ENCODE measurements at regions not wholly inside any gene's neighbourhood (a gene's known extent, or its start where the extent isn't known, plus 50 kb on each side); places are given as distances from the start of the nearest gene placed in this dataset.
A peak's percentile ranks its signal among the peaks of the same experiment; 100 is the strongest.

DNA sequence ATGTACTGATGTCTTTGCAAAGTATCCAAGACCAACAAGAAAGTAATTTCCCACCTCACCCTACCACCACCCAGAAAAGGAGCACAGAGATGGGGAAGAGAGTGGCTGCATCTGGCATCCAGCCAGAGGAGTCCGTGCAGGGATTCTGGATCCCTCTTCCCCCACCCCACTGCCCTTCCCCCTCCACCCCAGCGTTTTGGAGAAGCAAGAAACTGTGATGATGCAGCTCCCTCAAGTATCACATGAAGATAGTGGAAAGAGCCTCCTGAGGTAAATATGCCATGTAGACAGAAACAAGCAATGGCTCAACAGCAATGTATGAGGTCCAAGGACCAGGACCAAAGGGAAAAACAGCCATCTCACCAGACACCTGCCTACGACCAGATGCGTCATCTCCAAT lies 153.8 kb downstream of the DEPDC1B start:
- peaks cover 0 to 17% (median 3%) of the 10 kb centered on the region in 5 donors for H3K4me1 ChIP-seq (ENCODE audit: control insufficient read depth in 5 of 5, insufficient read depth in 5 of 5, low read length in 5 of 5)
- ATAC-seq (ENCODE audit: insufficient read depth, low FRiP score) (no peak), DNase-seq (no peak)
- no peak overlapping the region for H3K9ac ChIP-seq (ENCODE audit: insufficient read depth in 1 of 2, low read length in 2 of 2)
- no peaks in the 10 kb centered on the region for H3K27me3 ChIP-seq (ENCODE audit: control insufficient read depth in 3 of 3, insufficient read depth in 3 of 3, low read length in 2 of 3)
- H3K4me3 ChIP-seq, result no peak overlapping the region
- H3K27ac ChIP-seq (ENCODE audit: low read depth in 1 of 2, low read length in 1 of 2), result no peak overlapping the region
- WGBS, 2 donors, result 51 to 52% methylated on average over 4 of the region's 4 CpGs
- TF ChIP-seq, protein P1, sequence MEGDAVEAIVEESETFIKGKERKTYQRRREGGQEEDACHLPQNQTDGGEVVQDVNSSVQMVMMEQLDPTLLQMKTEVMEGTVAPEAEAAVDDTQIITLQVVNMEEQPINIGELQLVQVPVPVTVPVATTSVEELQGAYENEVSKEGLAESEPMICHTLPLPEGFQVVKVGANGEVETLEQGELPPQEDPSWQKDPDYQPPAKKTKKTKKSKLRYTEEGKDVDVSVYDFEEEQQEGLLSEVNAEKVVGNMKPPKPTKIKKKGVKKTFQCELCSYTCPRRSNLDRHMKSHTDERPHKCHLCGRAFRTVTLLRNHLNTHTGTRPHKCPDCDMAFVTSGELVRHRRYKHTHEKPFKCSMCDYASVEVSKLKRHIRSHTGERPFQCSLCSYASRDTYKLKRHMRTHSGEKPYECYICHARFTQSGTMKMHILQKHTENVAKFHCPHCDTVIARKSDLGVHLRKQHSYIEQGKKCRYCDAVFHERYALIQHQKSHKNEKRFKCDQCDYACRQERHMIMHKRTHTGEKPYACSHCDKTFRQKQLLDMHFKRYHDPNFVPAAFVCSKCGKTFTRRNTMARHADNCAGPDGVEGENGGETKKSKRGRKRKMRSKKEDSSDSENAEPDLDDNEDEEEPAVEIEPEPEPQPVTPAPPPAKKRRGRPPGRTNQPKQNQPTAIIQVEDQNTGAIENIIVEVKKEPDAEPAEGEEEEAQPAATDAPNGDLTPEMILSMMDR (IDR thresholded peaks at IDR 0.05; ENCODE audit: control extremely low read depth, extremely low read depth), result no peak
- H3K9me3 ChIP-seq (ENCODE audit: control insufficient read depth in 4 of 4, insufficient read depth in 3 of 4, low read length in 3 of 4), result peaks cover 0 to 2% (median 0%) of the 10 kb centered on the region in 4 donors
- H3K36me3 ChIP-seq (ENCODE audit: control insufficient read depth in 4 of 4, insufficient read depth in 4 of 4, low read length in 4 of 4), result no peaks in the 10 kb centered on the region

DNA sequence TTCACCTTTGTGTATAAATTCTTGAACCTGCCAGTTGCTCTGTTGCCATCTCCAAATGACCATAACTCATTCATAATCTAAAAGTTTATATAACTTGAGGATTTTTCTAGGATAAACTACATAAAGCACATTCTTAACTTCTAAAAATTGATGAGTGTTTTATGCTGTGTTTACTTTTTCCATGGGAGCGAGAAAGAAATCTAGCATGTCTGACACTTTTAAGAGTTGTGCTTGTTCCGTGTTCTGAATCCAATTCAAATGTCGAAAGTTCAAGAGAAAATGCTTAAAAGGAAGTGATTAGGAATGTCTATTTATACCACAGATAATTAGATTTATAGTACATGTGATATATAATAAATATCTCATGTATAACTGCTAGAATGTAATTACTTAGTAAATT lies 154.4 kb downstream of the DEPDC1B start:
- no peak for DNase-seq
- no peak for ATAC-seq (ENCODE audit: insufficient read depth, low FRiP score)
- 31 to 66% methylated on average over 3 of the region's 3 CpGs for WGBS, 2 donors
- Histone ChIP-seq H3K27ac (ENCODE audit: low read depth in 1 of 2, low read length in 1 of 2) (no peak overlapping the region), H3K36me3 (ENCODE audit: control insufficient read depth in 4 of 4, insufficient read depth in 4 of 4, low read length in 4 of 4) (no peaks in the 10 kb centered on the region), H3K9ac (ENCODE audit: insufficient read depth in 1 of 2, low read length in 2 of 2) (no peak overlapping the region), H3K4me3 (no peak overlapping the region), H3K27me3 (ENCODE audit: control insufficient read depth in 3 of 3, insufficient read depth in 3 of 3, low read length in 2 of 3) (no peaks in the 10 kb centered on the region), H3K9me3 (ENCODE audit: control insufficient read depth in 4 of 4, insufficient read depth in 3 of 4, low read length in 3 of 4) (peaks cover 0 to 2% (median 0%) of the 10 kb centered on the region in 4 donors), H3K4me1 (ENCODE audit: control insufficient read depth in 5 of 5, insufficient read depth in 5 of 5, low read length in 5 of 5) (peaks cover 0 to 17% (median 3%) of the 10 kb centered on the region in 5 donors)
- TF ChIP-seq, protein P1 (IDR thresholded peaks at IDR 0.05; ENCODE audit: control extremely low read depth, extremely low read depth), result no peak

DNA sequence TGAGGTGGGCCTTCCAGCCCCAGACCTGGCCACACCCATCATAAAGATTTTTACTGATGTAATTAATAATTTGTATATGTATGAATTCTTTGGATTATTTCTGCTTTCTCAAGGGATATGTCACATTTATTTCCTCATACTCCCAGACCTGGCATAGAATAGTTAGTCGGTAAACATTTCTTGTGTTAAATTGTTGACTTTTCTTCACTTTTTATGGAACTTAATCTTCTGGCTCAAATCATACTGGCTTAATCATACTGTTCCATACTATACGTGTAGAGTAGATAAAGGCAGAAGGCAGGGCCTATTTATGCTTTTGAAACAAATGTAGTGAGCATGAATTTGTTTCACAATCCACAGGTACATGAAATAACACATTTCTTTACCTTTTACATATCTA lies 155.8 kb downstream of the DEPDC1B start:
- H3K27ac ChIP-seq (ENCODE audit: low read depth in 1 of 2, low read length in 1 of 2), result no peak overlapping the region
- ATAC-seq (ENCODE audit: insufficient read depth, low FRiP score) (no peak), DNase-seq (no peak)
- no peak overlapping the region for H3K9ac ChIP-seq (ENCODE audit: insufficient read depth in 1 of 2, low read length in 2 of 2)
- no peak overlapping the region for H3K4me3 ChIP-seq
- peaks cover 0 to 22% (median 3%) of the 10 kb centered on the region in 5 donors for H3K4me1 ChIP-seq (ENCODE audit: control insufficient read depth in 5 of 5, insufficient read depth in 5 of 5, low read length in 5 of 5)
- peaks cover 0 to 2% (median 0%) of the 10 kb centered on the region in 4 donors for H3K9me3 ChIP-seq (ENCODE audit: control insufficient read depth in 4 of 4, insufficient read depth in 3 of 4, low read length in 3 of 4)
- no peaks in the 10 kb centered on the region for H3K27me3 ChIP-seq (ENCODE audit: control insufficient read depth in 3 of 3, insufficient read depth in 3 of 3, low read length in 2 of 3)
- WGBS, 2 donors, result 78 to 92% methylated on average over 2 of the region's 2 CpGs
- no peaks in the 10 kb centered on the region for H3K36me3 ChIP-seq (ENCODE audit: control insufficient read depth in 4 of 4, insufficient read depth in 4 of 4, low read length in 4 of 4)
- TF ChIP-seq, protein P1 (IDR thresholded peaks at IDR 0.05; ENCODE audit: control extremely low read depth, extremely low read depth), result no peak

DNA sequence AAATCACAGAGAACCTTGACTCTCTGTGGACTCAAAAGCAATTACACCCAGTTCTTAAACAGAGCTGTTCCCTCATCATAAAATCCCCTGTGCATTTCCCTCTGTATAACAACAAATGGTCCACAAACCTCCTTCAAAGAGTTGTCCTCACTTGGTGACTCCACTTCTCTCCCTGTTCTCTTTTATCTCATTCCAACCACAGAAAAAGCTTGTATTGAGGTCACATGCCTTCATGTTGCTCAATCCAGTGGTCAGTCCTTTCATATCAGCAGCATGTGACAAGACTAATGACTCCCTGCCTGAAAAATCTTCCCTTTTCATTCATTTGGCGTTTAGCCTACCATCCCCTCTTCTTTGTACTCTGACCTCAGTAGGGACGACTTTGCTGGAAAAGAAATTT lies 158.0 kb downstream of the DEPDC1B start:
- Histone ChIP-seq H3K27ac (ENCODE audit: low read depth in 1 of 2, low read length in 1 of 2) (no peak overlapping the region), H3K36me3 (ENCODE audit: control insufficient read depth in 4 of 4, insufficient read depth in 4 of 4, low read length in 4 of 4) (no peaks in the 10 kb centered on the region), H3K27me3 (ENCODE audit: control insufficient read depth in 3 of 3, insufficient read depth in 3 of 3, low read length in 2 of 3) (no peaks in the 10 kb centered on the region), H3K9me3 (ENCODE audit: control insufficient read depth in 4 of 4, insufficient read depth in 3 of 4, low read length in 3 of 4) (no peaks in the 10 kb centered on the region), H3K9ac (ENCODE audit: insufficient read depth in 1 of 2, low read length in 2 of 2) (no peak overlapping the region), H3K4me1 (ENCODE audit: control insufficient read depth in 5 of 5, insufficient read depth in 5 of 5, low read length in 5 of 5) (peaks cover 0 to 22% (median 3%) of the 10 kb centered on the region in 5 donors), H3K4me3 (no peak overlapping the region)
- no peak for ATAC-seq (ENCODE audit: insufficient read depth, low FRiP score)
- WGBS, 2 donors, result 51 to 57% methylated on average over 2 of the region's 2 CpGs
- DNase-seq, result peak in 2 of 3 donors; percentile 22 to 54
- TF ChIP-seq, protein P1 (IDR thresholded peaks at IDR 0.05; ENCODE audit: control extremely low read depth, extremely low read depth), result no peak

Data from lung (tissue), 11 donors.